ENCODE measurements at regions not wholly inside any gene's neighbourhood (a gene's known extent, or its start where the extent isn't known, plus 50 kb on each side); places are given as distances from the start of the nearest gene placed in this dataset.
"Not testable (repeated sequence)": the region's sequence is repeated elsewhere in the genome, so short reads cannot be mapped to it uniquely, and the experiment has no call there.

- Mint-ChIP-seq H3K9me3 (no peaks in the 10 kb centered on the region), H3K36me3 (ENCODE audit: low read depth) (no peaks in the 10 kb centered on the region), H3K27me3 (ENCODE audit: low read depth) (no peaks in the 10 kb centered on the region), H3K4me1 (ENCODE audit: low read depth) (no peaks in the 10 kb centered on the region), H3K4me3 (no peak overlapping the region), H3K27ac (no peak overlapping the region)
- no peak for DNase-seq (ENCODE audit: low spot score)
These were observed 61.4 kb downstream of the DDX53 start for GRCh38 chrX:23061116-23061515.

GRCh38 chrX:23062359-23062758, 62.6 kb downstream of the DDX53 start:
- H3K27me3 Mint-ChIP-seq (ENCODE audit: low read depth) = no peaks in the 10 kb centered on the region
- H3K36me3 Mint-ChIP-seq (ENCODE audit: low read depth) = no peaks in the 10 kb centered on the region
- no peak overlapping the region for H3K27ac Mint-ChIP-seq
- no peaks in the 10 kb centered on the region for H3K4me1 Mint-ChIP-seq (ENCODE audit: low read depth)
- H3K9me3 Mint-ChIP-seq = no peaks in the 10 kb centered on the region
- H3K4me3 Mint-ChIP-seq = no peak overlapping the region
- DNase-seq (ENCODE audit: low spot score) = no peak

GRCh38 chrX:23066588-23067281, 67.0 kb downstream of the DDX53 start:
- no peaks in the 10 kb centered on the region for H3K9me3 Mint-ChIP-seq
- no peaks in the 10 kb centered on the region for H3K36me3 Mint-ChIP-seq (ENCODE audit: low read depth)
- no peaks in the 10 kb centered on the region for H3K4me1 Mint-ChIP-seq (ENCODE audit: low read depth)
- H3K27ac Mint-ChIP-seq = no peak overlapping the region
- H3K27me3 Mint-ChIP-seq (ENCODE audit: low read depth) = no peaks in the 10 kb centered on the region
- no peak overlapping the region for H3K4me3 Mint-ChIP-seq
- no peak for DNase-seq (ENCODE audit: low spot score)

GRCh38 chrX:23075461-23075860, 75.7 kb downstream of the DDX53 start:
- H3K9me3 Mint-ChIP-seq; H3K27ac Mint-ChIP-seq; DNase-seq (ENCODE audit: low spot score); H3K36me3 Mint-ChIP-seq (ENCODE audit: low read depth); H3K4me3 Mint-ChIP-seq; H3K27me3 Mint-ChIP-seq (ENCODE audit: low read depth); H3K4me1 Mint-ChIP-seq (ENCODE audit: low read depth): not testable (repeated sequence)

GRCh38 chrX:23079347-23079746, 79.6 kb downstream of the DDX53 start:
- Mint-ChIP-seq H3K9me3 (no peaks in the 10 kb centered on the region), H3K27ac (no peak overlapping the region), H3K4me3 (no peak overlapping the region), H3K4me1 (ENCODE audit: low read depth) (no peaks in the 10 kb centered on the region), H3K27me3 (ENCODE audit: low read depth) (no peaks in the 10 kb centered on the region), H3K36me3 (ENCODE audit: low read depth) (no peaks in the 10 kb centered on the region)
- no peak for DNase-seq (ENCODE audit: low spot score)

GRCh38 chrX:23100826-23101225, 101.1 kb downstream of the DDX53 start:
- Mint-ChIP-seq H3K36me3 (ENCODE audit: low read depth) (no peaks in the 10 kb centered on the region), H3K4me1 (ENCODE audit: low read depth) (no peaks in the 10 kb centered on the region), H3K9me3 (no peaks in the 10 kb centered on the region), H3K27ac (no peak overlapping the region), H3K4me3 (no peak overlapping the region), H3K27me3 (ENCODE audit: low read depth) (no peaks in the 10 kb centered on the region)
- no peak for DNase-seq (ENCODE audit: low spot score)

- H3K36me3 Mint-ChIP-seq (ENCODE audit: low read depth) = no peaks in the 10 kb centered on the region
- no peak for DNase-seq (ENCODE audit: low spot score)
- H3K4me3 Mint-ChIP-seq = no peak overlapping the region
- no peaks in the 10 kb centered on the region for H3K4me1 Mint-ChIP-seq (ENCODE audit: low read depth)
- H3K9me3 Mint-ChIP-seq = no peaks in the 10 kb centered on the region
- no peaks in the 10 kb centered on the region for H3K27me3 Mint-ChIP-seq (ENCODE audit: low read depth)
- H3K27ac Mint-ChIP-seq = no peak overlapping the region
These were observed 103.8 kb downstream of the DDX53 start for GRCh38 chrX:23103546-23103945.

- H3K27me3 Mint-ChIP-seq (ENCODE audit: low read depth) = no peaks in the 10 kb centered on the region
- no peak overlapping the region for H3K27ac Mint-ChIP-seq
- DNase-seq (ENCODE audit: low spot score) = no peak
- no peaks in the 10 kb centered on the region for H3K36me3 Mint-ChIP-seq (ENCODE audit: low read depth)
- no peaks in the 10 kb centered on the region for H3K9me3 Mint-ChIP-seq
- H3K4me3 Mint-ChIP-seq = no peak overlapping the region
- no peaks in the 10 kb centered on the region for H3K4me1 Mint-ChIP-seq (ENCODE audit: low read depth)
These were observed 114.5 kb downstream of the DDX53 start for GRCh38 chrX:23114241-23114640.

- DNase-seq (ENCODE audit: low spot score) = no peak
- H3K27ac Mint-ChIP-seq = no peak overlapping the region
- no peak overlapping the region for H3K4me3 Mint-ChIP-seq
- no peaks in the 10 kb centered on the region for H3K9me3 Mint-ChIP-seq
- no peaks in the 10 kb centered on the region for H3K36me3 Mint-ChIP-seq (ENCODE audit: low read depth)
- no peaks in the 10 kb centered on the region for H3K4me1 Mint-ChIP-seq (ENCODE audit: low read depth)
- H3K27me3 Mint-ChIP-seq (ENCODE audit: low read depth) = no peaks in the 10 kb centered on the region
These were observed 115.9 kb downstream of the DDX53 start for GRCh38 chrX:23115651-23116050.

GRCh38 chrX:23118163-23118562, 118.4 kb downstream of the DDX53 start:
- Mint-ChIP-seq H3K36me3 (ENCODE audit: low read depth) (no peaks in the 10 kb centered on the region), H3K4me3 (no peak overlapping the region), H3K27me3 (ENCODE audit: low read depth) (no peaks in the 10 kb centered on the region), H3K27ac (no peak overlapping the region), H3K4me1 (ENCODE audit: low read depth) (no peaks in the 10 kb centered on the region), H3K9me3 (no peaks in the 10 kb centered on the region)
- no peak for DNase-seq (ENCODE audit: low spot score)

- Mint-ChIP-seq H3K27ac (no peak overlapping the region), H3K27me3 (ENCODE audit: low read depth) (no peaks in the 10 kb centered on the region), H3K4me1 (ENCODE audit: low read depth) (no peaks in the 10 kb centered on the region), H3K9me3 (no peaks in the 10 kb centered on the region), H3K36me3 (ENCODE audit: low read depth) (no peaks in the 10 kb centered on the region), H3K4me3 (no peak overlapping the region)
- DNase-seq (ENCODE audit: low spot score) = no peak
These were observed 119.2 kb downstream of the DDX53 start for GRCh38 chrX:23118890-23119527.

- no peaks in the 10 kb centered on the region for H3K9me3 Mint-ChIP-seq
- H3K4me3 Mint-ChIP-seq = no peak overlapping the region
- no peaks in the 10 kb centered on the region for H3K27me3 Mint-ChIP-seq (ENCODE audit: low read depth)
- H3K4me1 Mint-ChIP-seq (ENCODE audit: low read depth) = no peaks in the 10 kb centered on the region
- no peak for DNase-seq (ENCODE audit: low spot score)
- H3K27ac Mint-ChIP-seq = no peak overlapping the region
- H3K36me3 Mint-ChIP-seq (ENCODE audit: low read depth) = no peaks in the 10 kb centered on the region
These were observed 127.8 kb downstream of the DDX53 start for GRCh38 chrX:23127586-23127985.

- no peaks in the 10 kb centered on the region for H3K9me3 Mint-ChIP-seq
- H3K36me3 Mint-ChIP-seq (ENCODE audit: low read depth) = no peaks in the 10 kb centered on the region
- no peaks in the 10 kb centered on the region for H3K4me1 Mint-ChIP-seq (ENCODE audit: low read depth)
- H3K4me3 Mint-ChIP-seq = no peak overlapping the region
- no peak for DNase-seq (ENCODE audit: low spot score)
- H3K27ac Mint-ChIP-seq = no peak overlapping the region
- no peaks in the 10 kb centered on the region for H3K27me3 Mint-ChIP-seq (ENCODE audit: low read depth)
These were observed 133.8 kb downstream of the DDX53 start for GRCh38 chrX:23133551-23133950.

- H3K27ac Mint-ChIP-seq = no peak overlapping the region
- H3K36me3 Mint-ChIP-seq (ENCODE audit: low read depth) = no peaks in the 10 kb centered on the region
- no peaks in the 10 kb centered on the region for H3K27me3 Mint-ChIP-seq (ENCODE audit: low read depth)
- no peaks in the 10 kb centered on the region for H3K4me1 Mint-ChIP-seq (ENCODE audit: low read depth)
- DNase-seq (ENCODE audit: low spot score) = no peak
- no peaks in the 10 kb centered on the region for H3K9me3 Mint-ChIP-seq
- no peak overlapping the region for H3K4me3 Mint-ChIP-seq
These were observed 134.4 kb downstream of the DDX53 start for GRCh38 chrX:23134136-23134535.

- no peaks in the 10 kb centered on the region for H3K36me3 Mint-ChIP-seq (ENCODE audit: low read depth)
- no peaks in the 10 kb centered on the region for H3K27me3 Mint-ChIP-seq (ENCODE audit: low read depth)
- no peak overlapping the region for H3K27ac Mint-ChIP-seq
- no peak for DNase-seq (ENCODE audit: low spot score)
- H3K4me1 Mint-ChIP-seq (ENCODE audit: low read depth) = no peaks in the 10 kb centered on the region
- no peaks in the 10 kb centered on the region for H3K9me3 Mint-ChIP-seq
- H3K4me3 Mint-ChIP-seq = no peak overlapping the region
These were observed 137.1 kb downstream of the DDX53 start for GRCh38 chrX:23136816-23137215.
